HG03196 (cell line): ENCODE measurements at regions not wholly inside any gene's neighbourhood (a gene's known extent, or its start where the extent isn't known, plus 50 kb on each side); places are given as distances from the start of the nearest gene placed in this dataset.
"Not testable (repeated sequence)": the region's sequence is repeated elsewhere in the genome, so short reads cannot be mapped to it uniquely, and the experiment has no call there.

ENCODE experiments used
- ATAC-seq: cut with Tn5 transposase; IDR thresholded peaks from one replicate; pipeline ENCODE4 v1.9.1; 2021; ENCODE audit not compliant: unreplicated experiment

- ATAC-seq: not testable (repeated sequence)
Measured at GRCh38 chr7:73244782-73245311, 63.8 kb downstream of the NSUN5 start.

- peak; percentile 90 for ATAC-seq
Measured at GRCh38 chr7:73234994-73235717, 73.5 kb downstream of the NSUN5 start.

DNA sequence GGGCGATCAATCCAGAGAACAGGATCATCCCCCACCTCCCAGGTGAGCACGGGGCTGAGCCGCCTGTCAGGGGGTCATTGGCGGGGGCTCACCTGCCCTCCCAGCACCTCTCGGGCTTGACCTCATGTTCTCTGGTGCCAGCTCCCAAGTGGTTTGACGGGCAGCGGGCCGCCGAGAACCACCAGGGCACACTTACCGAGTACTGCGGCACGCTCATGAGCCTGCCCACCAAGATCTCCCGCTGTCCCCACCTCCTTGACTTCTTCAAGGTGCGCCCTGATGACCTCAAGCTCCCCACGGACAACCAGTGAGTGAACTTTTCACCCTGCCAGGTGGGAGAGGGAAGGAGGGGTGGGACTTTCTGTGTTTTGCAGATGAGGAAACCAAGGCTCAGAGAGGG, 82.9 kb downstream of the NSUN5 start:
- not testable (repeated sequence) for ATAC-seq

- ATAC-seq: not testable (repeated sequence)
Measured at GRCh38 chr7:73221724-73222123, 86.9 kb downstream of the NSUN5 start.

DNA sequence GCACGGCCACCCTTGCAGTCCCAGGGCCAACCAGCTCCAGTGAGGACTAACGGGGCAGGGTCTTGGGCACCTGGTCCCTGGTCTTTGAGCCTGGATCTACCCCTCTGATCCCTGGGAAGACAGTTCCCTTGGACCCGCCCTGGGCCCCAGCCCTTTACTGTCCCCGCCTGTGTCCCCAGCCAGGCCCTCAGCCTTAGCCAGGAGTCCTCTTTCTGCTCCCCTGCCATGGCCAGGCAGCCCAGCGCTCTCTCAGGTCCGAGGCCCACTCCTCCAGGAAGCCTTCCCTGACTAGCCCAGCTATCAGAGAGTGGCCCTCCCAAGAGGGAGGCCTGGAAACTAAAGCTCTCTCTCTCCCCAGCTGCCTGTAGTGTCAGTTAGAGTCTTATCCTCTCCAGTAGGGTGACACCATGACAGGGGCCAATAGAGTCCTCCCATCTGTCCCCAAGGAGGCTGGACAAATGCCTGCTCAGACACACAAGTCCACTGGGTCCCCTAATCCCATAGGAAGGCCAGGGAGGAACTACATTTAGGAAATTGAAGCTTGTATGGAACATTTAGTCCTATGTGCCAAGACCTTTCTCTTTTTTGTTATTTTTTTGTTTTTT, 87.8 kb downstream of the NSUN5 start:
- ATAC-seq: peak; percentile 29

GRCh38 chr7:73220357-73220756, 88.3 kb downstream of the NSUN5 start:
- peak; percentile 78 for ATAC-seq

GRCh38 chr7:73218802-73219201, 89.8 kb downstream of the NSUN5 start:
- ATAC-seq: not testable (repeated sequence)

DNA sequence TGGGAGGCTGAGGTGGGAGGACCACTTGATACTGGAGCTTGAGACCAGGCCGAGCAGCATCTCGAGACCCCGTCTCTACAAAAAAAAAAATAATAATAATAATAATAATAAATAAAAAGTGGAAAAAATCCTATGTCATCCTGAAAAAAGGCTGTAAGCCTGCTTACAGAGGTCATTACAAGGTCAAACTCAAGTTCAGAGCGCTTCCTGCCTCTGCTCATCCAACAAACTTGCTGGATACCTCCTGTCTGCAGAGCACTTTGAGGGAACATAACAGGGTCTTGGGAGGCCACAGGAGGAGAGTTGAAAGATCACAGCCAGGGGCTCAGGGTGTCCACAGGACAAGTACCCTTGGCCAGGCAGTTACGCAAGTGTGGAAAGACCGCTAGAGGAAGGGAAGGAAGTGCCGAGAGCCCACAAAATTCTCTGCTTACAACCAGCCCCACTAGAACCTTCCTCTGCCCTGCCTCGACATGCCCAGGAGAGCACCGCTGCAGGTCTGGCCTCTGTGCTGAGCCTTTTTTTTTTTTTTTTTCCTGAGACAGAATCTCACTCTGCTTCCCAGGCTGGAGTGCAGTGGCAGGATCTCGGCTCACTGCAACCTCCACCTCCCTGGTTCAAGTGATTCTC, 92.5 kb downstream of the NSUN5 start:
- ATAC-seq: not testable (repeated sequence)

DNA sequence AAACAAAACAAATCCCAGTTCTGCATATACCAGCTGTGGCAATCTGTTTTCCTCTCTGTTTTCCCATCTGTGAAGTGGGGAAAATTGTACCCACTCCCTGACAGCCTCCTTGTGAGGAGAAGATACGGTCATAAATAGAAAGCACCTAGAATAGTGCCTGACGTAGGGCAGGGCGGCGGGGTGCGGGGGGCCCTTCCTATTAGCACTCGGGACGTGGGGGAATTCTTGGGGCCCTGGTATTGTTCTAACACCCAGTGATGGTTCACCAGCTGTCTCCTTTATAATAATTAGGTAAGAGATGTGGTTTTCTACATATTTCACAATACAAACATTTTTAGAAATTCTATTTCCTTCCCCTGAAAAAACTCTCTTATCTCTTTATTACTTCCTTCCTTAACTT, 93.4 kb downstream of the NSUN5 start:
- not testable (repeated sequence) for ATAC-seq

- not testable (repeated sequence) for ATAC-seq
Measured at GRCh38 chr7:73214471-73214870, 94.2 kb downstream of the NSUN5 start.

- ATAC-seq: peak; percentile 27
Measured at GRCh38 chr7:73213076-73213475, 95.5 kb downstream of the NSUN5 start.

GRCh38 chr7:73205594-73205993, 103.0 kb downstream of the NSUN5 start:
- not testable (repeated sequence) for ATAC-seq

DNA sequence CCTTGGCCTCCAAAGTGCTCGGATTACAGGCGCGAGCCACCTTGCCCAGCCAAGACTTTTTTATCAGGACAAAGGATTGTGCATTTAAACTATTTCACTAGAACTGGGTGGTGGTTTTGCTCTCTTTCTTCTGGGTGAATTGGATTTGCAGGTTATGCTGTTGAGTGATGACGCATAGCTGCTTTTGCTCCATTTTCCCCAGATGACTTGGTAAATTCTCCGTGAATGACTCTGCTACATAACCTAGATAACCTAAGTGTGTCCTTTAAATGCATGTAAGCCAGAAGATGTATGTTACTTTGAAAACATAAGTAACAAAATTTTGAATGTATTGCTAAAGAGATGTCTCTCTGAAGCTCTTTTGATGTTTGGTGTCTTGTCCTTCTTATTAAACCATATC, 103.7 kb downstream of the NSUN5 start:
- not testable (repeated sequence) for ATAC-seq

DNA sequence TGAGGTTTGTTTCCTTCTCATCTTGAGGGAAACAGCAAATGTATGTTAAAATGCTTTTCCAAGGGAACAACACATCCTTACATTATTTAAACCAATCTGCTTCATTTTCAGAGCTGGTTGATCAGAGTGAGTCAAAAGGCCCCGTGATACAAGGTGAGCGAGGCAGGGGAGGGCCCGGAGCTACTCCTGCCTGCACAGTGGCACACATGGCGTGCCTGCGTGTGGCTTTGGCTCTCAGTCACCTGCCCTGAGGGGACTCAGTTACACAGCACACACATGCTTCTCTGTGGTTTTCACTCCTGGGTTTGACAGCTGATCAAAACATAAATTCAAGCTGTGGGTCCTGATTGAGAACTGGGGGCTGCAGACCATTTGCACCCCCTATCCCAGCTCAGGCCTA, 105.3 kb downstream of the NSUN5 start:
- not testable (repeated sequence) for ATAC-seq

DNA sequence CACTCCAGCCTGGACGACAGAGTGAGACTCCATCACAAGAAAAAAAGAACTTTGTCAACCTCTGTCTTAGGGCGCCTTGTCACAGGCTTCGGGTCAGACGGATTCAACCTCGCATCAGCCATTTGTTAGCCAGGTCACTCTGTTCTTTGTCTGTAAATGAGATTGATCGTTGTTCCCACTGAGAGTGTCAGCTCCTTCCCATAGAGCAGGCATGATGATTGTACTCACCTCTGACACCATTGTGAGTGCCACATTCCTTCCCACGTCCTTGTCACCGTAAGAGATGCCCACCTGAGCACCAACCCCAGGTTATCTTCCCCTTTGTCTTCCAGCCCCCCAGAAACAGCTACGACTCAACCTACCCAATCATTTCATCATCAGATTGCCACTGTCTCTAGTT, 107.4 kb downstream of the NSUN5 start:
- ATAC-seq: not testable (repeated sequence)

DNA sequence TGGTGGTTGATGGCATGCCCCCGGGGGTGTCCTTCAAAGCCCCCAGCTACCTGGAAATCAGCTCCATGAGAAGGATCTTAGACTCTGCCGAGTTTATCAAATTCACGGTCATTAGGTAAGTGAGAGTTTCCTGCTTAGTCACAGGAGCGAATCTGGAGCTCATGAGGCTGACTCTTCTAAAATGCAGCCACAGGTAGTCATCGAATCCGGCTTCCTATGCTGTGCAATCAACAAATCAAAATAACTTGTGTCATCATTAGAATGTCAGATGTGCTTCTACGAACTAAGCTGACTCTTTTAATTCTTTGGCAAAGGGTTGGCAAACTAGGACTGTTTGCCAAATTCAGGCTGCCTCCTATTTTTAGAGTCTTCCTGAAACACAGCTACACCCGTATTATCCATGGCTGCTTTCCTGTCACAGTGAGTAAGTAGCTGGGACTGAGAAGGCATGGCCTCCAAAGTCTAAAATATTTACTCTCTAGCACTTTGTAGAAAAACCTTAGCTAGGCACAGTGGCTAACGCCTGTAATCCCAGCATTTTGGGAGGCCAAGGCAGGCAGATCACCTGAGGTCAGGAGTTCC, 108.0 kb downstream of the NSUN5 start:
- not testable (repeated sequence) for ATAC-seq

DNA sequence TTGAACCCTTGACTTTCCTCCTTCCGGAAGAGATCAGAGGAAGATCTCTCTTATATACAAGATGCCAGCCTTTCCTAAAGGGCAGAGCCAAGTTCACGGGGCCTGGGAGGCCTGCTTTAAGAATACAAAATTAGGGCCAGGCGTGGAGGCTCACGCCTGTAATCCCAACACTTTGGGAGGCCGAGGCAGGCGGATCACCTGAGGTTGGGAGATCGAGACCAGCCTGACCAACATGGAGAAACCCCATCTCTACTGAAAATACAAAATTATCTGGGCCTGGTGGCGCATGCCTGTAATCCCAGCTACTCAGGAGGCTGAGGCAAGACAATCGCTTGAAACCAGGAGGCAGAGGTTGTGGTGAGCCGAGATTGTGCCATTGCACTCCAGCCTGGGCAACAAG, 108.2 kb upstream of the SPDYE9 start:
- not testable (repeated sequence) for ATAC-seq

DNA sequence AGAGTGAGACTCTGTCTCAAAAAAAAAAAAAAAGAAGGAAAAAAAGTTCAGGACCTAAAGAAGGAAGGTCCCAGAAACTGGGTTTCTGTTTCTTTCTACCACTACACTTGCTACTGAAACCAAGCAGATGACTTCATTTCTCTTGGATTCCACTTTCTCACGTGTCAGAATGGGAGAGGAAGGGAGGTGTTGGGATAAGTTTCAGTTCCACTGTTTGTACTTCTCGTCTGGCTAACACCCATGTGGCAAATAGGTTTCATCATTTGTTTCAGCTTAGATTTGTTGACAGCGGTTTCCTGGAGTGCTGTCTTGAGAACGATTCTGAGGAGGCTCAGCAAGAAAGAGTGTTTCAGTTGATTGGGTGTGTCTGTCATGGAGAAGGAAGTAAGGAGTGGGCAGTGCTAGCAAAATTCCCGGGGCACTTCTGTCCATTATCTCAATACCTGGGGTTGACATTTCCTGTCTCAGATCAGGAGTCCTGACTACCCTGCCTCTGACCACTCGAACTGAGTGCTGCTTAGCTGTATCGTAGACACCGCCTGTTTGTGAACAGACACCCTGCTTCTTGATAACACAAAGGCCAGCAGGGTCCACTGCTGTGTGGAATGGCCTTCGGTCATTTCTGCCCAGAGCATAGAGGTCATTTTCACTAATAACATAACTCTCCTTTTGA, 104.8 kb upstream of the SPDYE9 start:
- ATAC-seq: not testable (repeated sequence)

DNA sequence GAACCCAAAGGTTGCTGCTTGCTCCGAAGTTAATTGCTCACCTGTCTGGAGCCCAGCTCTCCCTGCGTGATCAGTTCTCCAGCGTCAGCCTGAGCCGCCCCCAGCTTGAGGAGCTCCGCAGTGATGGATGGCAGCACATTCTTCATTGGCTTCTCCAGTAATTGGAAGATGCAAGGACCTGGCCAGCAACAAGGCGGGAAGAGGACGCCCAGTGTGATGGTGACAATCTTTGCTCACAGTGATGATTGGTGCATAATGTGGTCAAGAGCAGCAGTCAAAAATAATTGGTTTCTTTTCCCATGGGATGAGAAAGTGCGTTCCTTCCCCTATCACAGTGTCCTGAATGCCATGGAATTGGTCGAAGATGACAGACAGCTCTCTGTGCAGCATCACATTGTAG, 102.4 kb upstream of the SPDYE9 start:
- not testable (repeated sequence) for ATAC-seq

- not testable (repeated sequence) for ATAC-seq
Measured at GRCh38 chr7:73186589-73187309, 100.9 kb upstream of the SPDYE9 start.
